MG63 (cell line): ENCODE measurements at regions not wholly inside any gene's neighbourhood (a gene's known extent, or its start where the extent isn't known, plus 50 kb on each side); places are given as distances from the start of the nearest gene placed in this dataset.

Experiments used
- DNase-seq: peaks from one replicate; pipeline ENCODE4 v3.0.0-alpha.2; 2020
- H3K27me3 ChIP-seq: fragments of 250-450 bp; sonication (Bioruptor Pico); 2 replicates; pipeline ENCODE4 v1.5.1; 2020; ENCODE audit warnings: mild to moderate bottlenecking, moderate library complexity
- H3K36me3 ChIP-seq: fragments of 250-450 bp; sonication (Bioruptor Pico); 2 replicates; pipeline ENCODE4 v1.5.1; 2020; ENCODE audit warnings: mild to moderate bottlenecking, moderate library complexity
- H3K4me3 ChIP-seq: fragments of 250-450 bp; sonication (Bioruptor Pico); 2 replicates; pipeline ENCODE4 v1.5.1; 2020; ENCODE audit warnings: mild to moderate bottlenecking, moderate library complexity
- H3K9me3 ChIP-seq: fragments of 250-450 bp; sonication (Bioruptor Pico); 2 replicates; pipeline ENCODE4 v1.5.1; 2020; ENCODE audit warnings: mild to moderate bottlenecking, moderate library complexity

DNA sequence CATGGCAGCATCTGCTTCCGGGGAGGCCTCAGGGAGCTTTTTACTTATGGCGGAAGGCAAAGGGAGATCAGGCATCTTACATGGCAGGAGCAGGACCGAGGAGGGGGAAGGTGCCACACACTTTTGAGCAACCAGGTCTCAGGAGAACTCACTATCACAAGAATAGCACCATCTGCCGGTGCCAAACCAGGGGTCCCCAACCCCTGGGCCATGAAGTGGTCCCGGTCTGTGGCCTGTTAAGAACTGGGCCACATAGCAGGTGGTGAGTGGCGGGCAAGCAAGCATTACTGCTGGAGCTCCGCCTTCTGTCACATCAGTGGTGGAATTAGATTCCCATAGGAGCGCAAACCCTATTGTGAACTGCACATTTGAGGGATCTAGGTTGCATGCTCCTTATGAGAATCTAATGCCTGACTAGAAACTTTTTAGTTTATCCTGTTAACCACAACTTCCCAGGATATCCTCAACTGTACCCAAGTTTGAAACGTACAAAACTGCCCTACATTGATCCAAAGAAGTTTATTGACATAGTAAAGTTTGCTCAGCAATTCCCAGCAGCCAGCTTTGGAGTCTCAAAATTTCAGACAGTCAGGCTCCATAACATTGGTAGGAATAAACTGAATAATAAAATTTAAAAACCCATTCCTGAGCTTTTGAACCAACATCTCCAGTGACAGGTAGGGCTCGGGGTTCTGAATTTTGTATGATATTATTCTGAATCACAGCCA is 228.4 kb upstream of the TAC1 start:
- DNase-seq = no peak
- no peaks in the 10 kb centered on the region for H3K9me3 ChIP-seq
- no peaks in the 10 kb centered on the region for H3K36me3 ChIP-seq
- H3K4me3 ChIP-seq = no peak overlapping the region
- no peaks in the 10 kb centered on the region for H3K27me3 ChIP-seq

DNA sequence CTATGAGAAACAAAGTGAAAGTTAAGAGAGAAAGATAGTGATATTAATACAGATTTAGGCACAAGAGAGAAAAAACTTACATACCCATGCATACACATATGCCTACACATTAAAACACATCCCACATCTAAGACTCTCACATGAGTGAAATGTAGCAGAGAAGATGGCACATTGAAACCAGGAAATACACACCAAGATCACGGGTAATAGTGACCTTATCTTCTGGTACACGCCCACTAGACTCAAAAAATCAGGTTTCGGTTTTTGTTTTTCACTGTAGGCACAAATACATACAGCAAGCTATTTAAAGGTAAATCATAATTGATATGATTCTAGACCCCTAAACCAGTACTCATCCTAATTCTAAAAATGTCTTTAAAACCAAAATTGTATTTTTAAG is 225.2 kb upstream of the TAC1 start:
- DNase-seq = no peak
- no peaks in the 10 kb centered on the region for H3K27me3 ChIP-seq
- H3K4me3 ChIP-seq = no peak overlapping the region
- no peaks in the 10 kb centered on the region for H3K36me3 ChIP-seq
- no peaks in the 10 kb centered on the region for H3K9me3 ChIP-seq

DNA sequence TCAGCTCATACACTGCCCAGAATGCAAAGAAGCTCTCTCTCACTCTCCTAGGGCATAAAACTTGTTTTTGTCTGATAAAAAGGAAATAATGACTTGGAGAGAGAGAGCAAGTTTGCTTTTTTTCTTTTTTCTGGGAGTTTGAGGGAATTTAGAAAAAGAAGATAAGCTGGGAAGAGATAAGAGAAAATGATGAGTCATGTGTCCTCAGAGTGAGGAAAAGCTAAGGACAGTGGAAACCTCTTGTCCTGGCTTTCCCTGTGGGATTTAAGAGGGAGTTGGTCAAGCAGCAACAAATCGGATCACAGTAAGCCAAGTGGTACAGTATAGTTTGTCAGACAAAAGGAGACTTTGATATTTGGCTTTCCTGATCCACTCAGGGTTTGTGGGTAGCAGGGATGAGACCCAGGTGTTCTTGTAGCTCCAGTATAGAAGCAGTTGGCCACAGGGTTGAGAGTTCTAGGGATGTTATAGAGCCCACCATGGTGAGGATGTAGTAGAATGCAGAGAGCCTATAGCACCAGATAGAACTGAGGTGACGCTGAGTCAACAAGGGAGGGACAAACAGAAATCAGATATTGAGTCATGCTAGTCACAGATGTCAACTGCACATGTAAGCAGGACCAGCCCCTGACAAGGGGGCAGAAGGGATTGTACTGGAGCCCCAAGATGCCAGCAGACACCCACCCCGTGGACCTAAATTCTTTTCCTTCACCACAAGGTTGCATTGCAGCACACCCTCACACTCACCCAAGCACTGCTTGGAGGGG is 219.3 kb upstream of the TAC1 start:
- H3K27me3 ChIP-seq = no peaks in the 10 kb centered on the region; the same call in 1 of the 2 replicates
- H3K9me3 ChIP-seq = no peaks in the 10 kb centered on the region
- no peaks in the 10 kb centered on the region for H3K36me3 ChIP-seq
- H3K4me3 ChIP-seq = no peak overlapping the region
- DNase-seq = no peak

DNA sequence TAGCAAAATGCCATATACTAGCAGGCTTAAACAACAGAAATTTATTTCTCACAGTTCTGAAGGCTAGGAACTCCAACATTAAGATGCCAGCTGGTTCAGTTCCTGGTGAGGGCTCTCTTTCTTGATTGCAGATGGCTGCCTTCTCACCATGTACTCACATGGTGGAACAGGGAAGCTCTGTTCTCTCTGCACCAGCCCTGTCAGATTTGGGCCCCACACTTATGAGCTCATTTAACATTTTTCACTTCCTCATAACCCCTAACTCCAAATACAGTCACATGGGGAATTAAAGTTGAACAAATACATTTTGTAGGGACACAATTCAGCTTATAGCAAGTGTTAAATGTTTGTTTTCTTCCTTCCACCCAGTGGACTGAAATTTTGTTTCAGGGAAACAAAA is 218.6 kb upstream of the TAC1 start:
- no peak for DNase-seq
- no peaks in the 10 kb centered on the region for H3K36me3 ChIP-seq
- H3K9me3 ChIP-seq = no peaks in the 10 kb centered on the region
- no peak overlapping the region for H3K4me3 ChIP-seq
- H3K27me3 ChIP-seq = no peaks in the 10 kb centered on the region; the same call in 1 of the 2 replicates

DNA sequence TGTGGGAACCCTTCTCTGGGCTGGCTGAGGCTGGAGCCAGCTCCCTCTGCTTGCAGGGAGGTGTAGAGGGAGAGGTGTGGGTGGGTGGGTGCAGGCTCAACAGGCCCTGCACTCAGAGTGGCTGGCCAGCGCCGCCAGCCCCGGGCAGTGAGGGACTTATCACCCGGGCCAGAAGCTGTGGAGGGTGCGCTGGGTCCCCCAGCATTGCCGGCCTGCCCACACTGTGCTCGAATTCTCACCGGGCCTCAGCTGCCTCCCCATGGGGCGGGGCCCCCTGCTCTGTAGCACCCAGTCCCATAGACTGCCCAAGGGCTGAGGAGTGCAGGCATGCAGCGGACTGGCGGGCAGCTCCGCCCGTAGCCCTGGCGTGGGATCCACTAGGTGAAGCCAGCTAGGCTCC is 190.7 kb upstream of the TAC1 start:
- Histone ChIP-seq H3K36me3 (no peaks in the 10 kb centered on the region), H3K27me3 (no peaks in the 10 kb centered on the region), H3K4me3 (no peak overlapping the region), H3K9me3 (no peaks in the 10 kb centered on the region)
- DNase-seq = no peak

DNA sequence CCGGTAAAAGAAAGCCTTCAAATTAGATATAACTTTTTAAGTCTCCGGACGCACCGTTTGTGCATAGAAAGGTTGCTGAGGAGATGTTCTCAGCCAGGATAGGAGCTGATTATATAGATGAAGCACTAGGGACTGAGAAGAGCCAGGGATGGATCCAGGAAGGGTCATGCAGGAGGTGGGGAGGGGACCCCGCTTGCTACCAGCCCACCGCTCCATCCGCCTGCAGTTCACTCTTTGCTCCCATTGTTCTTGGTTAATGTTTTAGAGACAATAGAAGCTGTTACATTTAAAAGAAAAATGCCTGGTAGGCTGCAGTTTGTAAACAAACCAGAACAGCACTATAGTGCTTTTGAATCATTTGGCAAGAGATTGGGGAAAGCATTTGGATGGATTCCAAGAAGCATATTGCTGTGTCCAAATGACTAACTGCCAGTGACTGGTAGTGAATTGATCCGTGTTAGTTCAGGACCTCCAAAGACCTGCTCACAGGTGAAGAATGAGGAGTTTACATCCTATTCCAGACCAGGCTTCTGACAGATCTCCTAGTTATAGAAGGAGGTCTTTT is 175.9 kb upstream of the TAC1 start:
- Histone ChIP-seq H3K9me3 (no peaks in the 10 kb centered on the region), H3K4me3 (no peak overlapping the region), H3K27me3 (no peaks in the 10 kb centered on the region), H3K36me3 (no peaks in the 10 kb centered on the region)
- DNase-seq = no peak

DNA sequence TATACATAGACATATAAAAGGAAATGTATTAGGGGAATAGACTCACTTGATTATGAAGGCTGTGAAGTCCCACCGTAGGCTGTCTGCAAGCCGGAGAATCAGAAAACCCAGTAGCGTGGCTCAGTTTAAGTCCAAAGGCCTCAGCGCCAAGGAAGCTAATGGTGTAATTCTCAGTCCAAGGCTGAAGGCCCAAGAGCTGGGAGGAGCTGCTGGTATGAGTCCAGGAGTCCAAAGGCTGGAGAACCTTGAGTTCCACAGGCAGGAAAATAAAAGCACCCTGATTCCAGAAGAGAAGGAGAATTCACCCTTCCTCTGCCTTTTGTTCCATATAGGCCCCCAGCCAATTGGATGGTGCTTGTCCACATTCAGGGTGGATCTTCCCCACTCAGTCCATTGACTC is 166.2 kb upstream of the TAC1 start:
- DNase-seq = no peak
- Histone ChIP-seq H3K27me3 (no peaks in the 10 kb centered on the region), H3K4me3 (no peak overlapping the region), H3K36me3 (no peaks in the 10 kb centered on the region), H3K9me3 (no peaks in the 10 kb centered on the region)

DNA sequence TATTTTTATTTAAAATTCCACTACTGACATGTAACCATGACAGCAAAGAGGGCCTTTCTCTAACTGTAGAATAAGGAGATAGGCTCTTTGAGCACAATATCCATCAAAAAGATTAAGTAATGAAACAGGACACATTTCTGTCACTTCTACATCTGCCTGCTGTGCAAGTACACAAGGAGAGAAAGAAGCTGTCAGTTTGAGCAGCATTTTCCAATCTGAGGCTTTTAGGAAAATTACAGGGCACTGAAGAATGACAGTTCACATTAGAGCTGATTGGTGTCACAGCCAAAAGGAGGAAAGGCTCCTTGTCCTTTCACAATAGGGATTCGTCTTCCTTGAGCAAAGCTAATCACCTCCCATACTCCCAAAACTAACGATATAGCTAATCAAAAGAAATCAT is 158.8 kb upstream of the TAC1 start:
- Histone ChIP-seq H3K4me3 (no peak overlapping the region), H3K27me3 (no peaks in the 10 kb centered on the region), H3K36me3 (no peaks in the 10 kb centered on the region), H3K9me3 (no peaks in the 10 kb centered on the region)
- DNase-seq = no peak

DNA sequence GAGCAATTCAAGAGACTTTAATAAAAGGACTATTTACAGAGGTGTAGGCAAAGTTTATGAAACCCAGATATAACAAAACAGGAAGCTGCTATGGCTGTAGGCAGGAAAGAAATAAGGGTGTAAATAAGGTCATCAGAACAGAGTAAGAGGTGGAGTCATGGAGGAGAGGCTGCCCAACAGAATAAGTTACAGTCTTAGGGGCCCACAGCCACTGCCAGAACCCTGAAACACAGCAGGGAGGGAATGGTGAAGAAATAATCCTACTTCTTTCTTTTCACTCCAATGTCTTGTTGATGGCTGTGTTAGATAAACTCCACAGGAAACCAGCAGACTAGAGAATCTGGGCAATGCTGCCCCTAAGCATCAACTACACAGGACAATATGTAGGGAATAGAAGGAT is 155.8 kb upstream of the TAC1 start:
- no peaks in the 10 kb centered on the region for H3K36me3 ChIP-seq
- no peak for DNase-seq
- H3K27me3 ChIP-seq = no peaks in the 10 kb centered on the region
- no peaks in the 10 kb centered on the region for H3K9me3 ChIP-seq
- no peak overlapping the region for H3K4me3 ChIP-seq

DNA sequence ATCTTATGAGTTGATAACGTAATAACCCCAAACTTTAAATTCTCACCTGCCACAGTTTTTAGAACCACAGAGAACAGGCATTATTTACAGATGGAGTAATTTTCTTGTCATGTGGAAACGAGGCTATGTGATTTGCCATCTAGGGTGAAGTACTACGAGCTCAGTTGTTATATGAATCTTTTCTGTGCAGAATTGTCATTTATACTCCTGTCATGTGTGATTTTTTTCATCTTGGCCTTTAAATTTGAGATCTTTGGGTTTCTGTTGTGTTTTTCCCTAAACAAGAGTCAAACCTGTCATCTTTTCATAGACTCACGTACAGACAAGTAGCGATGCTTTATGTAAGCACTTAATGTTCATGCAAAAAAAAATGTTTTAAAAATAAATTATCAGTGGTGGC is 153.7 kb upstream of the TAC1 start:
- Histone ChIP-seq H3K36me3 (no peaks in the 10 kb centered on the region), H3K4me3 (no peak overlapping the region), H3K27me3 (no peaks in the 10 kb centered on the region), H3K9me3 (no peaks in the 10 kb centered on the region)
- no peak for DNase-seq

DNA sequence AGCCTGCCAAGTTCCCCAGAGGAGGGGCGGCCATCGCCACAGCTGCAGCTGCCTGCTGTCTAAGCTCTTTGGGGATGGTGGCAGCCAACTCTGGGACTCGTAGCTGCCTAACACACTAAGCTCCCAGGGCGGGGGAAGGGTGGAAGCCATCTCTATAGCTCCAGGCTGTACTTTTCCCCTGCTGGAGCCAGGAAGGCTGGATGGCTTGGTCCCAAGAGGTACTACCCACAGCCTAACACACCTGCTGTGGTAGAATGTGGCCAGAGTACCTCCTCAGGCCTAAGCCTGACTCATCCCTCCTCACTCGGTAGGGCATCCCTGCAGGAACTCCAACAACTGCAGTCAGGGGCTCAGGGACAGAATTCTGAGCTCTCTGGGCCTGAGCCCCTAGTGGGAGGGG is 151.7 kb upstream of the TAC1 start:
- no peak for DNase-seq
- H3K36me3 ChIP-seq = no peaks in the 10 kb centered on the region
- H3K27me3 ChIP-seq = no peaks in the 10 kb centered on the region
- no peak overlapping the region for H3K4me3 ChIP-seq
- H3K9me3 ChIP-seq = no peaks in the 10 kb centered on the region

DNA sequence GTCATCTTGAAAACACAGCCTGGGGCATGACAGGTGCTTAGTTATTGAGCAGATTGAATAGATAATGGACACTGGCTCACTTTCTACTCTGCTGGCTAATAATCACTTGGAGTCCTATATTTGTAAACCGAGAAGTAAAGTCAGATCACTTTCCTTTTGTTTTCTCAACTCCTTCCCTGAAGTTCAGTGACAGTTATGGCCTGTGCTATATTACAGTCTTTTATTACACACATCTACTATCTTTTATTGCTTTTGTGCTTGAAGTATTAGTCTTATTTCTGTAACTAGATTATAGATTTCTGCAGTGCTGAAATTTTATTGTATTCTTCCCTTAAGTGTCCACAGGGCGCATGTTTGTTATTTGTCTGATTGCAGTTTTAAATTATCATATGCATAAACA is 136.4 kb upstream of the TAC1 start:
- no peak overlapping the region for H3K4me3 ChIP-seq
- H3K27me3 ChIP-seq = no peaks in the 10 kb centered on the region
- H3K36me3 ChIP-seq = no peaks in the 10 kb centered on the region
- DNase-seq = no peak
- H3K9me3 ChIP-seq = no peaks in the 10 kb centered on the region

DNA sequence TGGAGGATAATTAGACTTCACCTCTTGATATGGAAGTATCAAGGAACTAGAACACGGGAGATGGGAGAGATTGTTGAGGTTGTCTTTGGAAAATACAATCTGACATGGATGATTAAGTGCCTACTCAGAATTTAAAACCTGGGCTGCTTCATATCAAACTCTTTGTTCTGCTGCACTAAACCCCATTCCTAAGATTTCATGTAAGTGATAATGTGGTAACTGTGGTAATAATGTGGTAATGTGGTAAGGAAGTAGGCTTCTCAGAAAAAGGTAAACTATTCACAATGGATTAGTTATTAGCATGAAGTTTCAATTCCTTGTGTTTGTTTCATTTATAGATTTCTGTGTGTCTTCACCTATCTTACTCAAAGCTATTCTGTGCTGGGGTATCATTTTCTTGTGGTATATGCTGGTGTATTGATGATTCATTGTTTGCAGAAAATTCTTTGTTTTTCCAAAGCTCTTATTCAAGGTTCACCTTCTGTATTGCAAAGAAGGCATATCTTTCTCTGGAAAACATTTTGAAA is 129.9 kb upstream of the TAC1 start:
- DNase-seq = no peak
- Histone ChIP-seq H3K9me3 (no peaks in the 10 kb centered on the region), H3K4me3 (no peak overlapping the region), H3K27me3 (no peaks in the 10 kb centered on the region), H3K36me3 (no peaks in the 10 kb centered on the region)

DNA sequence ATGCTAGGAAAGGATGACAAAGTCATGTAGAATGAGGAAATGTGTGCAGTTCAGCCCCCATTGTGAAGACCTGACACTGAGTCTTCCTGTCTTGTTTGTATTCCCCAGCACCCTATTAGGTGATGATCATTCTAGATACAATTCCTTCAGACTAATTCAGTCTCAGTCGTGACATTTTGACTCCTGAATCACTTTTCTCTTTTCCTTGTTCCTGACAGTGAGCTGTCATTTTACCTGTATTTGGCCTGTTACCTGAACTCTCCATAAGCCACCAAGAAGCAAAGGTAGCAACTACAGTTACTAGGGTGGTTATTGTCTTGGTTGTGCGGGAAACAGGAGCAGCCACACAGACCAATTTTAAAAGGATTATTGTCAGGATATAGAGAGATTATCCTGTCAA is 111.4 kb upstream of the TAC1 start:
- H3K4me3 ChIP-seq = no peak overlapping the region
- no peak for DNase-seq
- no peaks in the 10 kb centered on the region for H3K9me3 ChIP-seq
- no peaks in the 10 kb centered on the region for H3K27me3 ChIP-seq
- H3K36me3 ChIP-seq = no peaks in the 10 kb centered on the region

DNA sequence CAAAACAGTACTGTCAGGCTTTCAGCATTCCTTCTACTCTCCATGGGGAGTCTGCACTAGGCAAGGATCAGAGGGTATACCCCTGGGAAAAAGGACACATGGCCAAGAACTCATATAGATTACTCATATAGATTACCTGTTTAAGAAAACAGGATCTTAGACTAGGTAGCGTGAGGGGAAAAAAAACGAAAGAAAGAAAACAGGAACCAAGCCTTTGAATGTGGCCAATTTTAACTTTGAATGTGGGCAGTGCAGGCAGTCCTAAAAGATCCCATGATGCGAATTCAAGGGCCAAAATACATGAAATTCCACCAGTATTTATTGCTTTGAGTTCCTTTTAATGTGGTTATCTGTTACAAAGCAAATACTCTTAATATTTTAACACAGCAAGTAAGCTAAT is 108.6 kb upstream of the TAC1 start:
- no peaks in the 10 kb centered on the region for H3K9me3 ChIP-seq
- H3K27me3 ChIP-seq = no peaks in the 10 kb centered on the region
- no peak overlapping the region for H3K4me3 ChIP-seq
- H3K36me3 ChIP-seq = no peaks in the 10 kb centered on the region
- DNase-seq = no peak

DNA sequence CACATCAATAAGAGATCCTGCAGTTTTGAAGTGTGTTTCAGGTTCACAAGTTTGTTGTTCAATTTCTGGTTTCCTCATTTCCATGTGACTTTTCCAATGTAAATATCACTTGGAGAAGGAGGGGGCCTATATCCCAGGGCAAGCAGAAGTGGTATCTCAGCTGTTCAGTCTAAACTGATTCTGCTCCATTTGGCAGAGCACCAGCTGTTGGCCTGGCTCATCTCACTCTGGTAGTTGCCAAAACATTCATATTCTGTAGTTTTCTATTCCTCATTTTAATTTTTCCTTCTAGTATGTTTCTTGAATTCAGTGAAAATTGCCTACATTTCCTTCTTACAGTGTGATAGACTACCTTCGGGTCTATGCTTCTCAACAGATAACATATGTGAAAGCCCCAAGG is 101.8 kb upstream of the TAC1 start:
- H3K9me3 ChIP-seq = no peaks in the 10 kb centered on the region
- H3K4me3 ChIP-seq = no peak overlapping the region
- no peaks in the 10 kb centered on the region for H3K27me3 ChIP-seq
- no peak for DNase-seq
- no peaks in the 10 kb centered on the region for H3K36me3 ChIP-seq

DNA sequence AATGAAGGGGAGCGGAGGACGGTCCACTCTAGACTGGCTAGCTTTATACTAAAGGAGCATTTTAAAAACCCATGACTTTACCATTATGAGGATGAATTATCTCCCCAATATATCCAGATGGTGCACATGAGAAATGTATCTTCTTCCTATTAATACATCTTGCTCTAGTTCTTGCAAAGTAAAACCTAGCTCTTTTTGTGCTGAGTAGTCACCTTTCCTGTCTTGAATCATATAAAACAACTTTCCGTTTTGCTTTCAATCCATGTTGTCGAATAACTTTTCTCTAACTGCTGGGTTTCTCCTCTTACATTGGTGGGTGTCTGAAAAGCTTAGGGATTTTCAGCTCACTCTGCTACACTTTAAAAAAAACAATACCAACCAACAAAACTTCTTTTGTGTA is 96.3 kb upstream of the TAC1 start:
- no peaks in the 10 kb centered on the region for H3K36me3 ChIP-seq
- no peak for DNase-seq
- H3K27me3 ChIP-seq = no peaks in the 10 kb centered on the region
- H3K4me3 ChIP-seq = no peak overlapping the region
- no peaks in the 10 kb centered on the region for H3K9me3 ChIP-seq

DNA sequence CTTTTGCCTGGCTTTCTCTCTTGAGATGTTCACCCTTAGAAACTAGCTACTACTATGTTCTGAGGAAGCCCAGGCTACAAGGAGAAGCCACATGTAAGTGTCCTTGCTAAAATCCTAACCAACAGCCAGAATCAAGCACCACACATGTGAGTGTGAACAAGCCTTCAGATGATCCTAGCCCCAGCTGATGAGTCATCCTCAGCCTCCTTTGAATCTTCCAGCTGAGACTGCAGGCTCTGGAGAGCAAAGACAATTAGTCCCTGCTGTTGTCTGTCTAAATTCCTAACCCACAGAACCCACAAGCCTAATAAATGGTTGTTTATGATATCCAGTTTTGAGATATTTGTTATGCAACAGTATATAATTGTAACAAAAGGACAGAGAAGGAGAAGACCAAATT is 92.8 kb upstream of the TAC1 start:
- DNase-seq = peak; percentile 1
- no peaks in the 10 kb centered on the region for H3K27me3 ChIP-seq
- no peaks in the 10 kb centered on the region for H3K36me3 ChIP-seq
- no peaks in the 10 kb centered on the region for H3K9me3 ChIP-seq
- no peak overlapping the region for H3K4me3 ChIP-seq
